Cerebellar cortex (tissue), 1 donor: ENCODE measurements at regions not wholly inside any gene's neighbourhood (a gene's known extent, or its start where the extent isn't known, plus 50 kb on each side); places are given as distances from the start of the nearest gene placed in this dataset.

Source experiments
- DNase-seq: peaks from one replicate; pipeline ENCODE4 v3.0.0-alpha.2; 2015; ENCODE audit warnings: low spot score

- DNase-seq = no peak
Observed at GRCh38 chr7:31284106-31284505, 56.4 kb downstream of the NEUROD6 start.

- DNase-seq = no peak
Observed at GRCh38 chr7:31271641-31272405, 68.7 kb downstream of the NEUROD6 start.

GRCh38 chr7:31267486-31267885 lies 73.0 kb downstream of the NEUROD6 start:
- no peak for DNase-seq

- DNase-seq = no peak
Observed at GRCh38 chr7:31263338-31263737, 77.2 kb downstream of the NEUROD6 start.

GRCh38 chr7:31261341-31261740 lies 79.2 kb downstream of the NEUROD6 start:
- no peak for DNase-seq

- DNase-seq = no peak
Observed at GRCh38 chr7:31260851-31261250, 79.7 kb downstream of the NEUROD6 start.

GRCh38 chr7:31258391-31258790 lies 82.1 kb downstream of the NEUROD6 start:
- DNase-seq = no peak

GRCh38 chr7:31256506-31256905 lies 84.0 kb downstream of the NEUROD6 start:
- DNase-seq = no peak

- DNase-seq = no peak
Observed at GRCh38 chr7:31254926-31255325, 85.6 kb downstream of the NEUROD6 start.

- no peak for DNase-seq
Observed at GRCh38 chr7:31253532-31253931, 87.0 kb downstream of the NEUROD6 start.

- DNase-seq = peak; percentile 6
Observed at GRCh38 chr7:31251441-31251840, 89.1 kb downstream of the NEUROD6 start.

GRCh38 chr7:31249671-31250070 lies 90.9 kb downstream of the NEUROD6 start:
- DNase-seq = peak; percentile 24

- DNase-seq = no peak
Observed at GRCh38 chr7:31236868-31237267, 103.7 kb downstream of the NEUROD6 start.

GRCh38 chr7:31234836-31235605 lies 105.5 kb downstream of the NEUROD6 start:
- DNase-seq = peak; percentile 14

GRCh38 chr7:31228957-31229356 lies 111.6 kb downstream of the NEUROD6 start:
- no peak for DNase-seq

- DNase-seq = no peak
Observed at GRCh38 chr7:31214751-31215150, 125.8 kb downstream of the NEUROD6 start.

GRCh38 chr7:31211281-31211680 lies 129.2 kb downstream of the NEUROD6 start:
- no peak for DNase-seq

GRCh38 chr7:31204071-31204470 lies 136.5 kb downstream of the NEUROD6 start:
- DNase-seq = no peak

- DNase-seq = no peak
Observed at GRCh38 chr7:31203551-31203950, 137.0 kb downstream of the NEUROD6 start.

GRCh38 chr7:31202801-31203200 lies 137.7 kb downstream of the NEUROD6 start:
- no peak for DNase-seq

GRCh38 chr7:31192986-31193385 lies 140.9 kb downstream of the ADCYAP1R1 start:
- DNase-seq = peak; percentile 73

GRCh38 chr7:31190906-31191305 lies 138.8 kb downstream of the ADCYAP1R1 start:
- DNase-seq = no peak

GRCh38 chr7:31186202-31186601 lies 134.1 kb downstream of the ADCYAP1R1 start:
- DNase-seq = no peak
